NCI-H128 (cell line): ENCODE measurements at regions not wholly inside any gene's neighbourhood (a gene's known extent, or its start where the extent isn't known, plus 50 kb on each side); places are given as distances from the start of the nearest gene placed in this dataset.
A peak's percentile ranks its signal among the peaks of the same experiment; 100 is the strongest.
"Not testable (repeated sequence)": the region's sequence is repeated elsewhere in the genome, so short reads cannot be mapped to it uniquely, and the experiment has no call there.

ENCODE experiments used
- DNase-seq: peaks from one replicate; lab custom pipeline; 2025; ENCODE audit not compliant: unreplicated experiment; lab: John Stamatoyannopoulos, UW

GRCh38 chr3:139095803-139096466, 51.2 kb upstream of the PRR23C start:
- no peak for DNase-seq

- no peak for DNase-seq
Observed at GRCh38 chr3:139096670-139097069, 52.0 kb upstream of the PRR23C start.

- no peak for DNase-seq
Observed at GRCh38 chr3:139098391-139098790, 53.7 kb upstream of the PRR23C start.

- DNase-seq: no peak
Observed at GRCh38 chr3:139099968-139100817, 55.5 kb upstream of the PRR23C start.

GRCh38 chr3:139100821-139101220, 56.1 kb upstream of the PRR23C start:
- no peak for DNase-seq

GRCh38 chr3:139101396-139101795, 56.7 kb upstream of the PRR23C start:
- no peak for DNase-seq

- no peak for DNase-seq
Observed at GRCh38 chr3:139103484-139103883, 58.8 kb upstream of the PRR23C start.

- DNase-seq: no peak
Observed at GRCh38 chr3:139104062-139104461, 59.4 kb upstream of the PRR23C start.

- no peak for DNase-seq
Observed at GRCh38 chr3:139105154-139105702, 60.5 kb upstream of the PRR23C start.

- no peak for DNase-seq
Observed at GRCh38 chr3:139106013-139106932, 61.6 kb upstream of the PRR23C start.

- DNase-seq: no peak
Observed at GRCh38 chr3:139107424-139108252, 62.9 kb upstream of the PRR23C start.

GRCh38 chr3:139108253-139108969, 63.7 kb upstream of the PRR23C start:
- no peak for DNase-seq

- no peak for DNase-seq
Observed at GRCh38 chr3:139109271-139109670, 64.6 kb upstream of the PRR23C start.

- no peak for DNase-seq
Observed at GRCh38 chr3:139110072-139110830, 65.6 kb upstream of the PRR23C start.

GRCh38 chr3:139110929-139111328, 66.2 kb upstream of the PRR23C start:
- DNase-seq: not testable (repeated sequence)

GRCh38 chr3:139111392-139112229, 66.9 kb upstream of the PRR23C start:
- peak; percentile 31 for DNase-seq

- no peak for DNase-seq
Observed at GRCh38 chr3:139112230-139112558, 67.5 kb upstream of the PRR23C start.
